Stomach (tissue), 4 donors: ENCODE measurements at regions not wholly inside any gene's neighbourhood (a gene's known extent, or its start where the extent isn't known, plus 50 kb on each side); places are given as distances from the start of the nearest gene placed in this dataset.

ENCODE experiments used
- CTCF ChIP-seq, 7 experiments: fragments of 450-650 bp in 4 of 7; fragments of 200-600 bp in 3 of 7; sonication (generic) in 3 of 7; IDR thresholded peaks; one replicate each; pipeline ENCODE4 v1.5.1; 2016 to 2019; ENCODE audit warnings: antibody characterized with exemption in 7 of 7, control low read depth in 2 of 7, mild to moderate bottlenecking in 1 of 7
- EP300 ChIP-seq: sonication (generic); formaldehyde crosslinking; IDR thresholded peaks from one replicate; pipeline ENCODE4 v1.6.1; 2017; ENCODE audit warnings: antibody characterized with exemption
- POLR2A ChIP-seq, 4 donors: fragments of 450-650 bp; IDR thresholded peaks; one replicate each; pipeline ENCODE4 v1.6.1; 2016; ENCODE audit warnings: antibody characterized with exemption in 4 of 4, control low read depth in 2 of 4, mild to moderate bottlenecking in 1 of 4, moderate library complexity in 1 of 4
- POLR2AphosphoS5 ChIP-seq, 3 donors: sonication (generic); formaldehyde crosslinking; IDR thresholded peaks; one replicate each; pipeline ENCODE4 v1.6.1; 2016; ENCODE audit warnings: antibody characterized with exemption in 3 of 3

GRCh38 chr4:141849778-141850177 lies 213.4 kb downstream of the IL15 start:
- TF ChIP-seq CTCF (IDR thresholded peaks at IDR 0.05) = no peak
- TF ChIP-seq POLR2AphosphoS5 (IDR thresholded peaks at IDR 0.05) = no peak
- no peak for TF ChIP-seq EP300
- no peak for TF ChIP-seq POLR2A (IDR thresholded peaks at IDR 0.05)
